ENCODE measurements at regions not wholly inside any gene's neighbourhood (a gene's known extent, or its start where the extent isn't known, plus 50 kb on each side); places are given as distances from the start of the nearest gene placed in this dataset.

DNA sequence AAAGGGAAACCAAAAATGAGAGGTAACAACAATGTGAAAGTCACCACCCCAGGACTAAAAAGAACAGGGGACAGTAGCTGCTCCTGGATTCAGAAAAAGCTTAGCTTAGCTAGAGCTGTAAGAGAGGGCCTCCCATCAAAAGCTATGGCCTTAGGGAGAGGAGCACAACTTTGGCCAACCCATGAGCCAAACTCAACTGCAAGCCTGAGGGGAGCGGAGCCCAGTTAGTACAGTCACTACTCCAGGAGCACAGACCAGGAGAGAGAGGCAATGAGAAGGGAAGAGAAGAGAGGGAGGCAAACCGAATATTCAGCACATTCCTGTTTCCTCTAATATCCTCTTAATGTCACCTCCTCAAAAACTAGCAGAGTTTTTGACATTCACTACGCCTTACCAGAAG lies 917.1 kb upstream of the INTU start:
- Histone ChIP-seq H3K9me3 (peaks cover 3% of the 10 kb centered on the region), H3K36me3 (ENCODE audit: low read depth) (no peaks in the 10 kb centered on the region), H3K4me3 (no peak overlapping the region), H3K4me1 (ENCODE audit: low read depth) (no peaks in the 10 kb centered on the region)
- DNase-seq: no peak
- ATAC-seq: no peak
- TF ChIP-seq, protein P1, sequence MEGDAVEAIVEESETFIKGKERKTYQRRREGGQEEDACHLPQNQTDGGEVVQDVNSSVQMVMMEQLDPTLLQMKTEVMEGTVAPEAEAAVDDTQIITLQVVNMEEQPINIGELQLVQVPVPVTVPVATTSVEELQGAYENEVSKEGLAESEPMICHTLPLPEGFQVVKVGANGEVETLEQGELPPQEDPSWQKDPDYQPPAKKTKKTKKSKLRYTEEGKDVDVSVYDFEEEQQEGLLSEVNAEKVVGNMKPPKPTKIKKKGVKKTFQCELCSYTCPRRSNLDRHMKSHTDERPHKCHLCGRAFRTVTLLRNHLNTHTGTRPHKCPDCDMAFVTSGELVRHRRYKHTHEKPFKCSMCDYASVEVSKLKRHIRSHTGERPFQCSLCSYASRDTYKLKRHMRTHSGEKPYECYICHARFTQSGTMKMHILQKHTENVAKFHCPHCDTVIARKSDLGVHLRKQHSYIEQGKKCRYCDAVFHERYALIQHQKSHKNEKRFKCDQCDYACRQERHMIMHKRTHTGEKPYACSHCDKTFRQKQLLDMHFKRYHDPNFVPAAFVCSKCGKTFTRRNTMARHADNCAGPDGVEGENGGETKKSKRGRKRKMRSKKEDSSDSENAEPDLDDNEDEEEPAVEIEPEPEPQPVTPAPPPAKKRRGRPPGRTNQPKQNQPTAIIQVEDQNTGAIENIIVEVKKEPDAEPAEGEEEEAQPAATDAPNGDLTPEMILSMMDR (IDR thresholded peaks at IDR 0.05): no peak
- intact Hi-C loops (cut with DNase I, micrococcal nuclease): no loop called here

DNA sequence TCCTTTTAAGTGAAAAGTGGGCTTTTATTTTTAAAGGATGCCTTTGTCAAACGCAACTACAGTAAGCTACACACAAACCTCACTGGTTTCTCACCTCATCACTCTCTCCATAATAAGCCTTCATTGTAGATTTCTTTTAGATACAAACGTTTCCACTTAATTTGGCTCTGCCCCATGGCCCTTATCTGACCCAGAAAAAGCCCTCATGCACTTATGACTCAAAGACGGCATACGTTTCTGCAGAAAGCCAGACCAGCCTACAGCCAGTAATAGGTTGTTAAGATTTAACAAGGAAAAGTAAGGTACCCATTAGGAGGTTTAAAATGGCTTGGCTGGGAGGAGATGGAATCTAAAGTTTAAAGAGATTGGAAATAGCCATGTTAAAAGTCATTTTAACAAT lies 914.6 kb upstream of the INTU start:
- DNase-seq (no peak), ATAC-seq (no peak)
- TF ChIP-seq, protein P1 (IDR thresholded peaks at IDR 0.05): no peak
- Histone ChIP-seq H3K36me3 (ENCODE audit: low read depth) (no peaks in the 10 kb centered on the region), H3K4me1 (ENCODE audit: low read depth) (no peaks in the 10 kb centered on the region), H3K4me3 (no peak overlapping the region), H3K9me3 (no peaks in the 10 kb centered on the region)
- intact Hi-C loops (cut with DNase I, micrococcal nuclease): no loop called here

GRCh38 chr4:126719852-126720251 lies 912.9 kb upstream of the INTU start:
- Histone ChIP-seq H3K4me1 (ENCODE audit: low read depth) (no peaks in the 10 kb centered on the region), H3K4me3 (no peak overlapping the region), H3K36me3 (ENCODE audit: low read depth) (no peaks in the 10 kb centered on the region), H3K9me3 (no peaks in the 10 kb centered on the region)
- ATAC-seq (no peak), DNase-seq (no peak)
- TF ChIP-seq, protein P1 (IDR thresholded peaks at IDR 0.05): no peak
- intact Hi-C loops (cut with DNase I, micrococcal nuclease): no loop called here

GRCh38 chr4:126725906-126726305 lies 906.9 kb upstream of the INTU start:
- TF ChIP-seq, protein P1 (IDR thresholded peaks at IDR 0.05): no peak
- DNase-seq: no peak
- Histone ChIP-seq H3K4me1 (ENCODE audit: low read depth) (no peaks in the 10 kb centered on the region), H3K36me3 (ENCODE audit: low read depth) (no peaks in the 10 kb centered on the region), H3K4me3 (no peak overlapping the region), H3K9me3 (no peaks in the 10 kb centered on the region)
- ATAC-seq: no peak
- intact Hi-C loops (cut with DNase I, micrococcal nuclease): no loop called here

- ATAC-seq (no peak), DNase-seq (no peak)
- TF ChIP-seq, protein P1 (IDR thresholded peaks at IDR 0.05): no peak
- intact Hi-C loops (cut with DNase I, micrococcal nuclease): no loop called here
- Histone ChIP-seq H3K4me3 (no peak overlapping the region), H3K4me1 (ENCODE audit: low read depth) (no peaks in the 10 kb centered on the region), H3K36me3 (ENCODE audit: low read depth) (no peaks in the 10 kb centered on the region), H3K9me3 (no peaks in the 10 kb centered on the region)
Measured at GRCh38 chr4:126727461-126727860, 905.3 kb upstream of the INTU start.

- intact Hi-C loops (cut with DNase I, micrococcal nuclease): no loop called here
- Histone ChIP-seq H3K4me3 (no peak overlapping the region), H3K9me3 (no peaks in the 10 kb centered on the region), H3K4me1 (ENCODE audit: low read depth) (no peaks in the 10 kb centered on the region), H3K36me3 (ENCODE audit: low read depth) (no peaks in the 10 kb centered on the region)
- no peak for ATAC-seq
- DNase-seq: no peak
- TF ChIP-seq, protein P1 (IDR thresholded peaks at IDR 0.05): no peak
Measured at GRCh38 chr4:126731062-126731461, 901.7 kb upstream of the INTU start.
